AG20443 (cell line): ENCODE measurements at regions not wholly inside any gene's neighbourhood (a gene's known extent, or its start where the extent isn't known, plus 50 kb on each side); places are given as distances from the start of the nearest gene placed in this dataset.

Experiments
- DNase-seq: peaks from one replicate; pipeline ENCODE4 v3.0.0; 2012; ENCODE audit warnings: low spot score, mixed read lengths

DNA sequence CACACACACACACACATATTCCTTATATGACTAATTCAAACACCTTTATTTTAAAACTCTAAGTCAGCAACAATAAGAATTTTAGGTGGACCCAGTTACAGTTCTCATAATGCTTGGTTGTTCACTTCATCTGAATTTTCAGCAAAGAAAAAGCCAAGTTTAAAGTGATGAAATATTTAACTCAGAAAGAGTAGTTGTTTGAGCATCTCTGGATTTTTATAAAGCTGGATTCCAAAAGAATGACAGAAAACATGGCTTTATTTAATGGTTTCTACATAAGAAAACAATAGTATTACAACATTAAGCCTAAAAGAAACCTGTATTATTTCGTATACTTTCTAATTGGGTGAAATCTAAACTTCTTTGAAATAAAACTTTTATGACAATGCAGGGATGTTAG, 54.2 kb upstream of the ADAMTS5 start:
- DNase-seq, result no peak

DNA sequence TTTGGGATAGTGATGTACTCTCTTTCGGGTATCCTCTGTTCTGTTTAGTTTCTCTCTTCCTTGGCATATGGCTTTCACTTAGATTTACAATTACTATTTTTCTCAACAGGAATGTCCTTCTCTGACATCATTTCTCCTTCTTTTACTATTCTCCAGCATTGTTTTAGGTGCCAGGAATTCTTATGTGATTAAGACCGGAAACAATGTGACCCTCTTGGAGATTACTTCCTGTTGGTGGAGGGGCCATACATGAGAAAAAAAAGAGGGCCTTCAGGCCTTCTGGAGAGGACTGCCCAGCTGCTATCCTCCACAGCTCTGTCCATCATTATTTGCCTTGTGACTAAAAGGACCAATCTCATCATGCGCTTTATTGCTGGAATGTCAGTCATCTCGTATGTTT, 50.4 kb upstream of the ADAMTS5 start:
- DNase-seq, result no peak
